GM23338 (cell line): ENCODE measurements at regions not wholly inside any gene's neighbourhood (a gene's known extent, or its start where the extent isn't known, plus 50 kb on each side); places are given as distances from the start of the nearest gene placed in this dataset.

Experiments
- CTCF ChIP-seq, 2 experiments: fragments of 200-600 bp in 1 of 2; sonication (generic) in 1 of 2; conservative IDR thresholded peaks; 2 replicates each; pipeline versions ENCODE4 v1.5.1 to v1.6.1; 2016 to 2017; ENCODE audit warnings: antibody characterized with exemption in 2 of 2, low read depth in 2 of 2, mild to moderate bottlenecking in 2 of 2, moderate library complexity in 1 of 2
- STAT1 ChIP-seq: IDR thresholded peaks from one replicate; pipeline ENCODE4 v1.6.1; 2016; ENCODE audit warnings: antibody characterized with exemption; ENCODE audit not compliant: unreplicated experiment
- TF ChIP-seq, protein P1 (sequence below): IDR thresholded peaks from one replicate; pipeline ENCODE4 v1.6.1; 2018; ENCODE audit warnings: antibody characterized with exemption; ENCODE audit not compliant: unreplicated experiment

DNA sequence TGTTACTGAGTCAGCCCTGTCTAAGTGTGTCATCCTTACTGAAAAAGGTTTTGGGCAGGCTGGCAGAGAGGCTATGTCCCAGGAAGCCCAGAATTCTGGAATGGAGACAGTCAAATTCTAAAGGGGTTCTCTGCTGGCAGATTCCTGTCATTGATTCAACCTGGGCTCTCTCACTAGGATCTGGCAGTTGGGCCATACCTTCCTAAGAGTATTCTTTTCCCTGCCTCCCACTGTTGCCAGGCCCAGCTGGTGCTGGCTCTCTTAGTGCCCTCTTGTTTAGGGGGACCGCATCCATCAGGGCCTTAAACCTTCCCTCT lies 85.0 kb upstream of the EGLN3 start:
- TF ChIP-seq CTCF (conservative IDR thresholded peaks at IDR 0.05; ENCODE audit: low read depth in 2 of 2) (no peak), STAT1 (no peak)
- TF ChIP-seq, protein P1, sequence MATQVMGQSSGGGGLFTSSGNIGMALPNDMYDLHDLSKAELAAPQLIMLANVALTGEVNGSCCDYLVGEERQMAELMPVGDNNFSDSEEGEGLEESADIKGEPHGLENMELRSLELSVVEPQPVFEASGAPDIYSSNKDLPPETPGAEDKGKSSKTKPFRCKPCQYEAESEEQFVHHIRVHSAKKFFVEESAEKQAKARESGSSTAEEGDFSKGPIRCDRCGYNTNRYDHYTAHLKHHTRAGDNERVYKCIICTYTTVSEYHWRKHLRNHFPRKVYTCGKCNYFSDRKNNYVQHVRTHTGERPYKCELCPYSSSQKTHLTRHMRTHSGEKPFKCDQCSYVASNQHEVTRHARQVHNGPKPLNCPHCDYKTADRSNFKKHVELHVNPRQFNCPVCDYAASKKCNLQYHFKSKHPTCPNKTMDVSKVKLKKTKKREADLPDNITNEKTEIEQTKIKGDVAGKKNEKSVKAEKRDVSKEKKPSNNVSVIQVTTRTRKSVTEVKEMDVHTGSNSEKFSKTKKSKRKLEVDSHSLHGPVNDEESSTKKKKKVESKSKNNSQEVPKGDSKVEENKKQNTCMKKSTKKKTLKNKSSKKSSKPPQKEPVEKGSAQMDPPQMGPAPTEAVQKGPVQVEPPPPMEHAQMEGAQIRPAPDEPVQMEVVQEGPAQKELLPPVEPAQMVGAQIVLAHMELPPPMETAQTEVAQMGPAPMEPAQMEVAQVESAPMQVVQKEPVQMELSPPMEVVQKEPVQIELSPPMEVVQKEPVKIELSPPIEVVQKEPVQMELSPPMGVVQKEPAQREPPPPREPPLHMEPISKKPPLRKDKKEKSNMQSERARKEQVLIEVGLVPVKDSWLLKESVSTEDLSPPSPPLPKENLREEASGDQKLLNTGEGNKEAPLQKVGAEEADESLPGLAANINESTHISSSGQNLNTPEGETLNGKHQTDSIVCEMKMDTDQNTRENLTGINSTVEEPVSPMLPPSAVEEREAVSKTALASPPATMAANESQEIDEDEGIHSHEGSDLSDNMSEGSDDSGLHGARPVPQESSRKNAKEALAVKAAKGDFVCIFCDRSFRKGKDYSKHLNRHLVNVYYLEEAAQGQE: no peak
